ENCODE measurements at regions not wholly inside any gene's neighbourhood (a gene's known extent, or its start where the extent isn't known, plus 50 kb on each side); places are given as distances from the start of the nearest gene placed in this dataset.

DNA sequence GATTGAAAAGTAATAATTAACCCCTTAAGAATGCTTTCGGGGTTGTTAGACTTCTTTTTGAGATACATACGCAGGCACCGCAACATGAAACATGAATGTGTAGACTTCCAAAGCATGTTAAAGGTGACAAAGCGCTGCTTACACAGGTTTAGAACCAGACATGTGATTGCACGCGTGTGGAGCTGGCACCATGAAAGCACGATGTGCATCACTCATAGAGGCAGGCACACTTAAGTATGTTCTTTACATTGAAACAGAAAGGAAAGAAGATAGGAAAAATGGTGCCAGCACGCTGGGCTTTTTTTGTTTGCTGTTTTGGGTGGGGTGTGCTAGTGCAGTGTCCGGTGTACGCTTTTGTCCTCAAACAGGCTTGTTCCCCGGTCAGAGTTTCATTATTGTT, 83.6 kb upstream of the PPARA start:
- DNase-seq (ENCODE audit: low spot score), result no peak

DNA sequence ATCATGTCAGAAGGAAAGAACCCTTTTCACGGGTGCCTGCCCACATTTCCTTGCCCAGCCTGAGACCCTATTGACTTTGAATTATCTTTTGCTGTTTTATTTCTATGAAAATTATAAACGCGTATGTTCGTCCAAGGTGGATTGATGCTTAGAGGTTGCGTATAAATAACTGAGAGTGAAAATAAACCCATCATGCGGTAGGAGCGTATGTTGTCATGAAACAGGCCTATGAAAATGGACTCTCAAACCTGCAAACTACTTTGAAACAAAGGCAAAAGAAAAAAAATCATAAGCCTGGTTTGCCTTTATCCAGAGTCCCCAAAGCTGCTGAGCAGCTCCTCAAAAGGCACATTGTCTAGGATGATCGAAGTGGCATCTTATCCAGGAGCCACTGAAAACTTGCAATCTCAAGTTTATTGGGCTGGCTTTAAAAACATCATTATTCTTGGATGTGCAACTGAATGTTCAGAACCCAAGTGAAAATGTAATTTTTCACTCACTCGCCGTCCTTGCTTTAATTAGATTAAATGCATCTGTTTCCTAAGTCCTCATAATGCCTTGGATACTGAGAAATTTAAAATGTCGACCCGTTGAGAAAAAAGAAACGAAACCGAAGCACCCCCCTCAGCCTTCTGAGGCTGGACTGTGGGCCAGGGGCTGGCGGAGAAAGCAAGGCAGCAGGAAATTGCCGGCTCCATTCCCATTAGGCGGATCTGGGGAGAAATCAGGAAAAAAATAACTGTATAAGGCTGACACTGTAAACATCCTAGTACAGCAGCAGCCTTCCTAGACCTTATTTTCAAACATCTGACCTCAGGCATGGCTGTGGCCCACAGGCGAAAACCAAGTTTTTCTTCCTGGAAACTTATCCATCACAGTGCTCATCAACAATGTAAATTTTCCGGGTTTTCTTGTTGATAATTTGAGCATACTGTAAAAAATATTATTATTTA, 82.9 kb upstream of the PPARA start:
- DNase-seq (ENCODE audit: low spot score), result no peak

DNA sequence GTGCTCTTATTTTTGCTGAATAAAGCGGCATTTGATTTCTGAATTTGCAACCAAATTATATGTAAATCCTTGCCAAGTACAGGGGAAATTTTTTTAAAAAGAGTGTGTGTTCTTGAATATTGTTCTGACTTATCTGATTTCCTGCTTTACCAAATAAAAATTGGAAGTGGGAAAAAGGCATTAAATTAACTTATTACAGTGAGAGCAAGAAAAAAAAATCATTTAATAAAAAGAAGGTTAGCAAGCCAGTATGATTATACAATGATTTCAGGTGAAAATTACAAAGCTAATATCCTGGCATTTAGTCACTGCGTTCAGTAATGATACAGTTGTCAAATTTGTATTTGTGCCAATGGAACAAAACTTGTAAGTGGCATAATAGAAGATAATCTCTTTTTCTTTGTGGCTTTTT, 82.1 kb upstream of the PPARA start:
- DNase-seq (ENCODE audit: low spot score), result no peak

DNA sequence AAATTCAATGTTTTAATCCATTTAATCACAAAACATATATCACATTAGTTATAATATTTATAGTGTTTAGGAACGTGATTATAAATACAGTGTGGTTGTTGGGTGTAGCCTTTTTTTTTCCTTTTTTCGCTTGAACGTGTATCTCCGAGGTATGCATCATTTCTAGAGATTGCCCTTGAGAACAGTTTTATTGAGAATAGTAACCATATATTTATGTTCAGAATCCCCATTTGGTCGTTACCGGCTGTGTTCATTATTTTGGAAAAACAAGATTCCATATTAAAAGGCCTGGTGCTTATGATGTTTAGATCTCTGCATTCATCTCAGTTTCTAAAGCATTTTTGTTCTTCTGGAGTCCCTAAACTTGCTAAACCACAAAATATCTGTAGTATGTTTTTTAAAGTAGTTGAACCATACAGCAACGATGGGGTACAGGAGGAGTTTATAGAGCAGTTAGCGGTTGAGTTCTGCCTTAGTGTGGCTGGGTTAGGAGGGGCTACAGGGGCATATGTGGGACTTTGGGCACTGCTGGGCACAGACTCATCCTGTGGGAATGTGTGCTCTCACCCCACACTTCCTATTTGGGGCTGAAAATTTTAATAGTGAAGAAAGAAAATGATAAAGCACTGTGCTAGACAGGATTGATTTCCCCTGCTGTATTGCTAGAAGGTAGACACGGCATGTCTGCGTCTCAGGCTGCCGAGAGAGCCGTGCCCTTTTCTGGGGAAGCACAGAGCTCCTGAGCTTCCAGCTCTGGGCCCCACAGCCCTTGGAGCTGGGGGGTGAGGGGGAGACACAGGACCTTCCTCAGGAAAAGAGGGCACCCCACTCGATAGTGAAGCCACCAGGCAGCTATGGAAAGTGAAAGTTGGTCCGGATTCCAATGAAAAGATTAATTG, 81.5 kb upstream of the PPARA start:
- peak; percentile 88 for DNase-seq (ENCODE audit: low spot score)

DNA sequence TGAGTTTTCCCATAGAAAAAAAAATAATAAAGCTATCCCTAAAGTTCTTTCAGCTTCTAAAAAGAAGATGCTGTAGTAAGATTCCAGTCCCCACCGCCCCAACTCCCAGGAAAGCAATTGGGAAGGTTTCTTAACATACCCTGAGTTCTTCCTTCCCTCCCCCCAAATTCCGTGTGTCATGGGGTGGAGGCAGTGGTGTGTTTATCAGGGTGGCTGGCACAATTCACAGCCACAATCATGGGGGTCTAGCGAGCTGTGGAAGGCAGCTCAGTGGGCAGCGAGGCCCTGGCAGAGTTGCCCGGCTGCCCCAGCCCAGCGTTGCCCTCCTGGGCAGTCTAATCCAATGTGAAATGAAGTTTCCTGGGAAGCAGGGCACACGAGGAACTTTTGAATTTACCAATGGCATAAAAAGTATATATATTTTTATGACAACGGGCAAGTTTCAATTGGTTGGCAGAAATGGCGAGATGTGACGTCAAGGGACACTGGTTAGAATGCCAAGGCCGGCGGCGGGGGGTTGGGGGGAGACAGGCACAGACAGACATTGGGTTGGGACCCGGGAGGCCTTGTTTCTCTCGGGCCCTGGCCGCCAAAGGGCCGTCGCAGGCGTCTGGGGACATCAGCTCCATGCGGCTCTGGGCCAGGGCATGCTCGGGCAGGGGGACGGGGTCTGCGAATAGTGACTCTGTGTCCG, 80.7 kb upstream of the PPARA start:
- DNase-seq (ENCODE audit: low spot score), result peak; percentile 93

DNA sequence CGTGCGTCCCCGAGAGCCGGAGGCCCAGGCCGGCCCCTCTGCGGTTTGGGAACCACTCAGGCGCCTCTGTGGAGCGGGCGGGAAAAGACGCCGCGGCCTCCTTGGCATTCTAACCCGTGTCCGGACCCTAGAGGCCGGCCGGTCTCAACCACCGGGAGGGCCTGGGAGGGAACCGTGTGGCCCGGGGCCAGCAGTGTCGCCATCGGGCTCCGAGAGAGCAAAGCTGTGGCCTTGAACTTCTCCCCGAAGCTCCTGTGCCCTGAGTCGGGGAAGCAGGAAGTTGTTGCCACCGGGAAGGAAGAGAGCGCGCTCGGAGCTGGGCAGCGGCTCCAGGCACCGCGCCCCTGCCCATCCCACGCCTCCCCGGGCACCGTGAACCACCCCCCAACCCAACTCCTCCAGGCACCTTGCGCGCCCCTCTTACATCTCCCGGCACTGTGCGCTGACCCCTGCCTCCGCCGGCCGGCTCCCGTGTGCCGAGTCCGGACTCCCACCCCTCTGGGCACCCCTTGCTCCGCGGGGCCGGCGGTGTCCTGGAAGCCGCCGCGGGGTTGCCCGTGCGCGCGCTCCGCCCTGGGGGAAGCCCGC, 80.0 kb upstream of the PPARA start:
- peak; percentile 65 for DNase-seq (ENCODE audit: low spot score)

DNA sequence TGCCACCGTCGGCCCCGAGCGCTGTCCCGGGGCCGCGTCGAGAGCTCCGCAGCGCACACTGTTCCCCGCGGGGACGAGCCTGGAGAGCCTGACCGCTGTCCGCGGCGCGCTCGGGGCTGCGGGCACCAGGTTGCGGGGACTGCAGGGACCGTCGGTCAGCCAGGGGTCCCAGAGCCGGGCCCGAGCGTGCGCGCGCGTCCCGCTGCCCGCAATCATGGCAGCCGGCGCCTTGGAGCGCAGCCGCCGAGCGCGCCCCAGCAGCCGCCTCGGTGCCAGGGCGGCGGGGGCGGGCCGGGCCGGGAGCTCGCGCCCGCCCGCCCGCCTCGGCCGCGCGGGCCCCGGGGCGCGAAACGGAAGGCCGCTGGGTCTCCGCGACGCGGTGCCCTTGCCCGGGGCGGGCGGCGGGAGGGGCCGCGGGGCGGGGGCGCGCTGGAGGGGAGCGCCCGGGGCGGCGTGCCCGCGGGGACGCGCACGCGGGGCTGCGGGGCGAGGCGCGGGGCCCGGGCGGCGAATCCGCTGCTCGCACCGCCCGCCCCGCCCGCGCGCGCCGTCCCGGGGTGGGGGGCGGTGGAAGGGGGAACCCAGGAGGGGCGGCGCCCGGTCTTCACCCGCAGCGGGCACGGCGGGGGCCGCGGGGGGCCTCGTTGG, 79.4 kb upstream of the PPARA start:
- peak; percentile 49 for DNase-seq (ENCODE audit: low spot score)

DNA sequence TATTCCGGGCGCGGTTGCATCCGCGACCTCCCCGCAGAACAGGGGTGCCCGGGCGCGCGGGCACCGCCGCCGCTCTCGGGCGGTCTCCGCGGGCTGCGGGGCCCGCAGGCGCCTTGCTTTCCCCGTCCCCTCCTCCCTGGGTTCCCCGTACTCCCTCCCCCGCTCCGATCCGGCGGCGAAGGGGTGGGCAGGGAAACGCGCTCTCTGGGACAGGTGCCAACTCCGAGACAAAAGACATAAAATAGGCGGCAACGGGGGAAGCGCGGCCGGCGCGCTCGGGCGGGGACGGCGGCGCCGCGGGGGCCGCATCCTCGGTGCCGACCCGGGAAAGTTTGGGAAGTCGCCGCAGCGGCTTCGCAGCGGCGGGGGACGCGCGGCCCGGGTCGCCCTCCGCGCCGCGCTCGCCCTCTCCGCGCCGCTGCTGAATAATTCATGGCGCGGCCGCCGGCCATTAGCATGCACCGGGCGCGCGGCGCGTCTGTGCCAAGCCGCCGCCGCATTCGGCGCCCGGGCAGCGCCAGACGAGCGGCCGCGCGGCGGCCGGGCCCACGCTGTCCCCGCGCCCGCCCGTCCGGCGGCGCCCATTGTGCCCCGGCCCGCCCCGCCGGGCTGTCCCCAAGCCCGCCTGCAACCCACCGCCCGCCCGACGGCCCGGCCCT, 78.7 kb upstream of the PPARA start:
- peak; percentile 86 for DNase-seq (ENCODE audit: low spot score)

DNA sequence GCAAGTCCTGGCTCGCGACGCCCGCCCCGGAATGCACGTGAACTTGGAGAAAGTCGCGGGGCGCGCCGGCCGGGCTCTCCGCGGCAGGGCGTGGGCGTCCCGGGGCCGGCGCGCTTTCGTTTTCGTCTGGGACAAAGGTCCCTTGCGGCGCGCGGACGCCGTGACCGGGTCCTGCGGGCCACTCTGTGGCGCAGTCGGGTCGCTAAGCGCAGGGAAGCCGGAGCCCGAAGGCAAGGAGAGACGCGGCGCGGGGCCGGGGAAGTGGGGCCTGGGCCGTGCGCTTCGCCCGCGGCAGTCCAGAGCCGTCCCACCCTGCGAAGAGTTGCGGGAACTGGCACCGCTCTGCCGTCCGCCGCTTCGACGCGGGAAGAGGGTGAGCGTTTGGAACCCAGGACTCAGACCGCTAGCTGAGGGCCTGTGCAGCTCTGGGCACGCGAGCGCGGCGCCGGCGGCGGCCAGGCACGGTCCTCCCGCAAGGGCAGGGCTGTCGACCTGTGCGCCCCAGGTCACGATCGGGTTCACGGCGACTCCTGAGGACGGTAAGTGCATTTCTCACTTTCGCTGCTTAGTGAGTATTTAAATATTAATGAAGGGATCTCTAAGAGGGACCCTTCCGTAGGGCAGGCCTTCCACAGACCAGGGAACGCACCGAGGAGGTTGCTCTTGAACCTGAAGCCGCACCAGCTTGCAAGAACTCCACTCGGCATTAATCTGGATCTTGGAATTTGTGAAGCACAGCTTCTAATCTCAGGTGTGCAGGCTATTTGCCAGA, 78.0 kb upstream of the PPARA start:
- peak; percentile 67 for DNase-seq (ENCODE audit: low spot score)

DNA sequence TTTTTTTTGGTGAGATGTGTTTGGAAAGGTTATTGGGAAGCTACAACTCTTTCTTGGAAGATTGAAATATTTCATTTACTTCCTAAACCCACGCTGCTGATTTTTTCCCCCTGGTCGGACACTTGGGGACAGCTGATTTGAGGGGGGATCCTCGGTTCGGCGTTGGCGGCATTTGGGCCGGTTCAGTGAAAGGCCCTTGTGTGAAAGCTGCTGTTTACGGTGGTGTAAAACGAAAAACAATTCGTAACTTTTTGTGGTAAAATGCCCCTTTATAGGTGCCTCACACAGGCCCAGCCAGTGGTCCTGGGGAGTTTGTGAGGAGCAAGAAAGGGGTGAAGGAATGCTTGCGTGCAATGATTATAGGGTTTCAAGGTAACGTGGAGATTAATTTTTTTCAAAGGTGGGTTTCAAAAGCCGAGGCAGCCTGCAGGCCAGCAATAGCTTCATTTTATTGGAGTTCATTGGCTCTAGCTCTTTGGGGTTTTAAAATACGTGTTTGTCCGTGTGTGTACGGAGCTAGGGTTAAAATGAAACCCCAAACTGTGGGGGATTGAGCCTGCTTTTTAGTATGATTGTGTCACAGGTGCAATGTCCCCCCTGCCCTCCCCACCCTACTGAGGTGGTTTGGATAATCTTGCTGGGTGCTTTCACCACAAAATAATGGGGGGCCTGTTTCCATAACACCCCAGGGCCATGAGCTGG, 77.2 kb upstream of the PPARA start:
- peak; percentile 38 for DNase-seq (ENCODE audit: low spot score)

DNA sequence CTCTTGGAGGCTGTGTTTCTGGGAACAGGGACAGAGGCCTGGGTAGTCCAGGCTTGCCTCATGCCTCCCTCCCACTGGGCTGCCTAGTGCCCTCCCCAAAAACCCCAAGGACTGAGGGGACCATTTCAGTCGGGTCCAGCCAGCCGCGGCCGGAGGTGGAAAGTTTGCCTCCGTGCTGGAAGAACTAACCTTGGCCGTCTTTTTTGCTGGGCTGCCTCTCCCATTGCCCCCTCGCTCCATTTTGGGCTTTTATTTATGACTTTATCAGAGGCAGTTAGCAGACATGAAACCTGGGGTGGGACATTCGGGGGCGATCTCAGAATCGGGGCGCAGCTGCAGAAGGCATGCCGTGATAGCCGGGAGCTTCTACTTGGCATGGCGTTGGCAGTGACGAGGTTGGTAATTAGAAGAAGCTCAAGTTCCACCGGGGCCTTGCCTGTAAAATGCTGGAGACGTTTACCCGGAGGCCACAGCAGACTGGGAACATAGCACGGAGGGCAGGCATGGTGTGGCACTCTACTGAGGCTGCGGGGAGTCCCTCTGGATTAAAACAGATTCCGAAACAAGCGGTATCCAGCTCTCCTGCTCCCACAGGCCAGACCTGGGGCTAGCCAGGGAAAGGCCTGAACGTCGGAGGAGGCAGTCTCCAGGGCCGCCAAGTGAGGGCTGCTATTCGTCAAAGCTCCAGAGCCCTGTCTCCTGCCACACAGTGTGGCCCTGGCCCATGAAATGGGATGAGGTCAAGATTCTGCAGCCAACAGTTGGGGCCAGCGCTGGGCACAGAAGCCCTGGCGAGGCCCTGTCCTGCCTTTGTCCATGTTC, 76.4 kb upstream of the PPARA start:
- peak; percentile 59 for DNase-seq (ENCODE audit: low spot score)

DNA sequence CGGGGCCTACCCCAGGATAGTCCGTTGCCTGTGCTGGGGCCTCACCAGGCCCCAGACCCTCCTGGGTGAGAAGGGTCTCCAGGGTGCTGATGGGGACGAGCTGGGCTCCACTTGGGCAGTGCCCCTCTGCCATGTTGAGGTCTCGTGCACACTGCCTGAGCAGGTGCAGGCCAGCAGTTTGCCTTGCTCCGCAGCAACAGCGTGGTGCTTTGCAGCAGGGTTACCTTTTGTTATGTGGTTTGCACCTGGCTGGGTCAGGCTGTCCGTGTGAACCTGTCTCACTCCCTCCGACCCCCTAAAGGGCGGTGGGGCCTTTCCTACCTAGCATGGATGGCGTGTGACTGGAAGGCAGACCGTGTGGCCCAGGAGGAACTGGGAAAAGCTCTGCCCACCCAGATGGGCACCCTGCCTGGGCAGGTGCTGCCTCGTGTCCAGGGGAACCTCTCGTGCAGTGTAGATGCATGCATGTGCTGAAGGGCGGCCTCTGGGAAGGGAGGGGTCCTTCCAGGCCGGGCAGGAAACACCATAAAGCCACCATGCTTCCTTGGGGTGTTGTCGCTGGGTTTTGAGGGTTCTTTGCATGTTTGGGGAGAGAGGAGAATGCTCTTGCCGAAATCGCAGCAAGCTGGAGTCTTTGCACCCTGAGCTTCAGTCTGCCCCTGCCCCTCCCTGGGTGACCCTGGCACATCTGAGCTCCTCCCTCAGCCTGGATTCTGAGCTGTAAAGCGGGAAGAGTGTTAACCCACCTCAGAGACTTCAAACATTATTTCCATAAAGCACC, 75.4 kb upstream of the PPARA start:
- DNase-seq (ENCODE audit: low spot score), result peak; percentile 34

DNA sequence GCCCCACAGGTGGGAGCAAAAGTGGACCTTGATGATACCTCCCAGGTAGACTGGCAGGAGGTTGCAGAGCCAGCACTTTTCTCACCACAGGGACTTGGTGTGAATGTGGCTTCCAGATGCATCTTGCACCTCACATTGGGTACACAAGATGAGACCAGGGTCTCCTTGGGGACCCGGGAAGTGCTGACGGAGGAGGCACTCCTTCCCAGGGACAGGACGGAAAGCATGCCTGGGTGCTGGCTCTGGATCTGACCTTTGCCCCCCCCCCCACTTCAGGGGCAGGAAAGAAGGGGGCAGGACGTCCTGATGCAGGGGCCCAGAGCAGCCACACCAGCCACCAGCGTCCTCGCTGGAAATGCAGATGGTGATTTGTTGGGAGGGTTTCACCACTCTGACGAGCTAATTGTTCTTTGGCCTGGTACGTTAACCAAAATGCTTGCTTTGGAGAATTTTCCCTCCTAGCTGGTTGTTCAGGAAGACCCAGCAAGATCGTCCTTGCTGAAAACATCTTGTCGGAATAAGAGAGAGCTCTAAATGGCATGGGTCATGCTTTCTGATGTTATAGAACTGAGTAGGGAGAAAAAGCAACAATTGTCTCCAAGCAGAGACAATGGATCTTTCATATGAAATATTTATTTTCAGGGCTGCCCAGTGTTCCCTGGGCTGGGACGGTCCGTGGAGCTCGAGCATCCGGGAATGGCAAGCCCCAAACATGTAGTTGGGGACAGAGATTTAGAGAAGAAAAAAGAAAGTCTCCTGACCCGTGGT, 74.4 kb upstream of the PPARA start:
- DNase-seq (ENCODE audit: low spot score), result peak; percentile 43

DNA sequence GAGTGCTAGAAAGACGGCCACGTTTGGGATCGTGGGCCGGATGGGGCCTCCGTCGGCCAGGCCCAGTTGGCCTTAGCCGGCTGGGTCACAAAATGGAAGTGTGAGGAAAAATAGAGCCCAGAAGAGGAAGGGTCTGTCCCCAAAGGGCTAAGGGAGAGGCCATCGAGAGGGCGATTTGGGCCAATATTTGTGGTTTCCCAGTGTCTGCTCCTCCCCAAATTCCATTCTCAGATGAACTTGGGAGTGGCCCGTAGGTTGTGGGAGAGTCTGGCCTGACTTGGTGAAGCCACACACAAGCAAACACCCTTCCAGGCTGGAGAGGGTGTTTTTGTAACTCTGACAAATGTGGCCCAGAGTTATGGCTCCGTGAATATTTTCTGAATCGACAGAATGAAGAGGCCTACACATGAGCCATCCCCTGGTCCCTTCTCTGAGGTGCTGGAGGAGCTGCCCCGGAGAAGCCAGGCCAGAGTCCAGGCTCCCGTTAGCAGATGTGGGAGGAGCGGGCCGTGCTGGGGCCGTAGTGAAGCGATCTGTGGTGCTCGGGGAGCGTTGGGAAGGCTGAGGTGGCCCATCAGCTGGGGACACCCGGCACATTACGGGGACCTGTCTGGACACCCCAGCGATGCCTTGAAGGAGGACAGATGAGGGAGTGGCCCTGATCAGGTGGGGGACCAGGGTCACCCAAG, 73.5 kb upstream of the PPARA start:
- DNase-seq (ENCODE audit: low spot score), result peak; percentile 71

DNA sequence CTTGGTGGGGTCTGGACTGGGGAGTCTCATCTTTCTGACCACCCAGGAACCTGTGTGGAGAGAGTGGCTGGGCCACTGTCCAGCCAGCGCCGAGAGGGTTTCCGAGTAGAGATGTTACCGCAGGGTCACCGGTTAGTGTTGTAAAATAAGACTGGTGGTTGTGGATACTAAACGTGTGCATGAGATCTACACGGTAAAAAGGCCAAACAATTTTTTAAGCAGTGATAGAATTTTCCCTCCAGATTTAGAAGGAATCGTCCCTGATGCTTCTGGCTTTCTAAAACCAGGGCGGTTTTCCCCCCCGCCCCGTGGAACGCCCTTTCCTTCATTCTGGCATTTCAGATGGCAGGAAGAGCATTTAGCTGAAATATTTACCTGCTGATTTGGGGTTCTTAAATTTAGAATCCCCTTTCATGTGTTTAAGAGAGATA, 72.6 kb upstream of the PPARA start:
- DNase-seq (ENCODE audit: low spot score), result peak; percentile 47
